ENCODE measurements at regions not wholly inside any gene's neighbourhood (a gene's known extent, or its start where the extent isn't known, plus 50 kb on each side); places are given as distances from the start of the nearest gene placed in this dataset.

DNA sequence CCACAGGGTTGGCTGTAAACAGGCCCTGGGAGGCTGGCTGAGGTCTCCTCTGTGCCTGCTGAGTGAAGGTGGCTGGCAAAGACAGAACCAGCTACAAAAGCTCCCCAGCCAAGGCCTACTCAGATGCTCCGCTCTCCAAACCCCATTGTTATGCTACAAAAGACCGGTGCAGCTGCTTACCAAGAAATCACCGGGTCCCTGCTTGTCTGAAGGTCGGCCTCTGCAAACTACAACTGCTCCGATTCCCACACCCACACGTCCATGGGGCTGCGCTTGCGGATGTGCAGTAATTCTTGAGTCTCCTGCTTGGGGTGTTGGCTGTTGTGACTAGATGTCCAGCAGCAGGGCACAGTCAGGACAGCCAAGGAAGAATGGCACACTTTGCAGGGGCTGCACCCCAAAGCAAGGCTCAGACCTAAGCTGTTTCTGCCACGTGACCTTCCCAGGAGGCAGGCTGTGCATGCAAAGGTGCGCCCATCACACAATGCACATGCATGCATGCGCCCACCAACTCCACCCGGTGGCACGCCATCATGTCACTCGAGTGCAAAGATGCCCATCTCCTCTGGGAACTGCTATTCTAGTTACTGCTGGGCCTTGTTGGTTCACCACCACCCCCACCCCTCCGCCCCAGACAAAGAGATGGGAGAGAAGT is 97.8 kb downstream of the OAT start:
- TF ChIP-seq, protein P1, sequence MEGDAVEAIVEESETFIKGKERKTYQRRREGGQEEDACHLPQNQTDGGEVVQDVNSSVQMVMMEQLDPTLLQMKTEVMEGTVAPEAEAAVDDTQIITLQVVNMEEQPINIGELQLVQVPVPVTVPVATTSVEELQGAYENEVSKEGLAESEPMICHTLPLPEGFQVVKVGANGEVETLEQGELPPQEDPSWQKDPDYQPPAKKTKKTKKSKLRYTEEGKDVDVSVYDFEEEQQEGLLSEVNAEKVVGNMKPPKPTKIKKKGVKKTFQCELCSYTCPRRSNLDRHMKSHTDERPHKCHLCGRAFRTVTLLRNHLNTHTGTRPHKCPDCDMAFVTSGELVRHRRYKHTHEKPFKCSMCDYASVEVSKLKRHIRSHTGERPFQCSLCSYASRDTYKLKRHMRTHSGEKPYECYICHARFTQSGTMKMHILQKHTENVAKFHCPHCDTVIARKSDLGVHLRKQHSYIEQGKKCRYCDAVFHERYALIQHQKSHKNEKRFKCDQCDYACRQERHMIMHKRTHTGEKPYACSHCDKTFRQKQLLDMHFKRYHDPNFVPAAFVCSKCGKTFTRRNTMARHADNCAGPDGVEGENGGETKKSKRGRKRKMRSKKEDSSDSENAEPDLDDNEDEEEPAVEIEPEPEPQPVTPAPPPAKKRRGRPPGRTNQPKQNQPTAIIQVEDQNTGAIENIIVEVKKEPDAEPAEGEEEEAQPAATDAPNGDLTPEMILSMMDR (IDR thresholded peaks at IDR 0.05; ENCODE audit: poor library complexity): no peak
- TF ChIP-seq EZH2 (IDR thresholded peaks at IDR 0.05; ENCODE audit: borderline replicate concordance) (no peak), EZH2phosphoT487 (IDR thresholded peaks at IDR 0.05; ENCODE audit: low read depth, severe bottlenecking, unreplicated experiment) (no peak)
